GM12864 (cell line): ENCODE measurements at regions not wholly inside any gene's neighbourhood (a gene's known extent, or its start where the extent isn't known, plus 50 kb on each side); places are given as distances from the start of the nearest gene placed in this dataset.

ENCODE experiments used
- DNase-seq: peaks from one replicate; pipeline ENCODE4 v3.0.0-alpha.2; 2011; ENCODE audit warnings: low read depth
- H3K4me3 ChIP-seq: 2 replicates; pipeline ENCODE4 v1.5.1; 2011; ENCODE audit warnings: mild to moderate bottlenecking, low read depth, low read length, control low read depth
- TF ChIP-seq, protein P1 (sequence below): IDR thresholded peaks from 2 replicates; pipeline ENCODE4 v1.5.1; 2011; ENCODE audit warnings: low read depth, mild to moderate bottlenecking, moderate library complexity, low read length, control low read depth, inconsistent platforms; ENCODE audit errors: missing control alignments

DNA sequence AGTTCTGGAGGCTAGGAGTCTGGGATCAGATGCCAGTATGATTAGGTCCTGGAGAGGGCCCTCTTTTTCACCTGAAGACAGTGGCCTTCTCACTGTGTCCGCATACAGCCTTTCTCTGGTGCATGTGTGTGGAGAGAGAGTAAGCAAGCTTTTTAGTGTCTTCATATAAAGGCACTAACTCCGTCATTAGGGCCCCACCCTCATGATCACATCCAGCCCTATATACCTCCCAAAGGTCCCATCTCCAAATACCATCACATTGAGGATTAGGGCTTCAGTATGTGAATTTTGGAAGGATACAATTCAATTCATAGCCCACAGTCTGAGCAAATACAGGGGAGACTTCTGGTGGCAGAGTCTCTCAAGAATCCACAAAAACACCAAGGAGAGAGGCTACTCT, 176.6 kb downstream of the BACH1 start:
- TF ChIP-seq, protein P1, sequence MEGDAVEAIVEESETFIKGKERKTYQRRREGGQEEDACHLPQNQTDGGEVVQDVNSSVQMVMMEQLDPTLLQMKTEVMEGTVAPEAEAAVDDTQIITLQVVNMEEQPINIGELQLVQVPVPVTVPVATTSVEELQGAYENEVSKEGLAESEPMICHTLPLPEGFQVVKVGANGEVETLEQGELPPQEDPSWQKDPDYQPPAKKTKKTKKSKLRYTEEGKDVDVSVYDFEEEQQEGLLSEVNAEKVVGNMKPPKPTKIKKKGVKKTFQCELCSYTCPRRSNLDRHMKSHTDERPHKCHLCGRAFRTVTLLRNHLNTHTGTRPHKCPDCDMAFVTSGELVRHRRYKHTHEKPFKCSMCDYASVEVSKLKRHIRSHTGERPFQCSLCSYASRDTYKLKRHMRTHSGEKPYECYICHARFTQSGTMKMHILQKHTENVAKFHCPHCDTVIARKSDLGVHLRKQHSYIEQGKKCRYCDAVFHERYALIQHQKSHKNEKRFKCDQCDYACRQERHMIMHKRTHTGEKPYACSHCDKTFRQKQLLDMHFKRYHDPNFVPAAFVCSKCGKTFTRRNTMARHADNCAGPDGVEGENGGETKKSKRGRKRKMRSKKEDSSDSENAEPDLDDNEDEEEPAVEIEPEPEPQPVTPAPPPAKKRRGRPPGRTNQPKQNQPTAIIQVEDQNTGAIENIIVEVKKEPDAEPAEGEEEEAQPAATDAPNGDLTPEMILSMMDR = no peak
- DNase-seq = no peak

DNA sequence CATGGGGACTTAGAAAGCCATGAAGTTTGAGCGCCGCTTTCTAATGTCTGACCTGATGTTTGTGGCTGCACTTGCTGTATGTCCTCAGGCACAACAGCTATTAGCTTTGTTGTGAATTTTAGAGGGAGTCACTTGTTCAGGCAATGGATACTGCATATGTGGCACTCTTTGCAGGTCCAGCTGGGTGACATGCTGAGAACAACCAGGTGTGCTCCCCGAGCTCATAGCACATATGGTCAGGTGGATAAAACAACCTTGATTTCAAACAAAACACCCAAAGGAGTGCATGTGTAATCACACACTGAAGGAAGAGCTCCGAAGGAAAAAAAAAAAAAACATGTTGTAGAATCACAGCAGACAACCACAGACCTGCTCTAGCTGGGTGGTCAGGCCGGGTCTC, 178.6 kb downstream of the BACH1 start:
- no peak for DNase-seq
- no peak overlapping the region for H3K4me3 ChIP-seq
- TF ChIP-seq, protein P1 = no peak

More for the DNA sequence above, 176.6 kb downstream of the BACH1 start:
- no peak overlapping the region for H3K4me3 ChIP-seq

DNA sequence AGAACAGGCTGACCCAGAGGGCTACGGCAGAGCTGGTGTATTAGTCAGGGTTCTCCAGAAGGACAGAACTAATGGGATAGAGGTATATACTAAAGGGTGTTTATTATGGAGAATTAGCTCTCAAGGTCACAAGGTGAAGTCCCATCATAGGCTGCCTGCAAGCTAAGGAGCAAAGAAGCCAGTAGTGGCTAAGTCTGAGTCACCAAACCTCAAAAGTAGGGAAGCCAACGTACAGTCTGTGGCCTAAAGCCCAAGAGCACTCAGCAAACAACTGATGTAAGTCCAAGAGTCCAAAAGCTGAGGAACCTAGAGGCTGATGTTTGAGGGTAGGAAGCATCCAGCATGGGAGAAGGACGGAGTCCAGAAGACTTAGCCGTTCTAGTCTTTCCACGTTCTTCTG, 179.2 kb downstream of the BACH1 start:
- DNase-seq = no peak
- TF ChIP-seq, protein P1 = no peak
- H3K4me3 ChIP-seq = no peak overlapping the region

DNA sequence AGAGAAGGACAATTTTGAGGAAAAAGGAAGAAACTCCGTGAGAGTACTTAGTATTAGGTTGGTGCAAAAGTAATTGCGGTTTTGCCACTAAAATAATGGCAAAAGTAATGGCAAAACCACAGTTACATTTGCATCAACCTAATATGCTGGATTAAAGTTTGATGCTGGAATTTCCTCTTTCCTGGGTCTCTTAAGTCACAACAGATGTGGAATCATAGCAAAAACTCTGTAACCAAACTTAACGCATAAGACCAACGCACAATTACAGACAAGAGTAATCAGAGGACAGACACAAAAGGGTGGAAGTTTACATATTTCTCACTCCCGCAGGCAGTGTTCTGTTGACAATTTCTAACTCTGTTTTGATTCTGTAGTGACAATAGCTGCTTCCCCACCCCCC, 182.4 kb downstream of the BACH1 start:
- TF ChIP-seq, protein P1 = no peak
- H3K4me3 ChIP-seq = no peak overlapping the region
- no peak for DNase-seq

DNA sequence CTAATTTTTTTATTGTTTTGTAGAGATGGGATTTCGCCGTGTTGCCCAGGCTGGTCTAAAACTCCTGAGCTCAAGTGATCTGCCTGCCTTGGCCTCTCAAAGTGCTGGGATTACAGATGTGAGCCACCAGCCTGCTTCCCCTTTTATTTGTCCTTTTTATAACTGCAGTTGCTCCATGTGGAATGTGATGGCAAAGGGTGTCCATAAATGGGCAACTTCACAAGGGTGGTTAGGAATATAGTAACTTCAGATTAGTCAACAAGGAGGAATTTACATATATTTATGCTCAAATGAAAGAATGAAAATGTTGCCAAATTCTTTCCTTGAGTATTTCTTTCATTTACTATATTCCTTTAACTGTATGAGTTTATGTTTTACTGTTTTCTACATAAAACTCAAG, 182.9 kb downstream of the BACH1 start:
- no peak for DNase-seq
- TF ChIP-seq, protein P1 = no peak
- no peak overlapping the region for H3K4me3 ChIP-seq

DNA sequence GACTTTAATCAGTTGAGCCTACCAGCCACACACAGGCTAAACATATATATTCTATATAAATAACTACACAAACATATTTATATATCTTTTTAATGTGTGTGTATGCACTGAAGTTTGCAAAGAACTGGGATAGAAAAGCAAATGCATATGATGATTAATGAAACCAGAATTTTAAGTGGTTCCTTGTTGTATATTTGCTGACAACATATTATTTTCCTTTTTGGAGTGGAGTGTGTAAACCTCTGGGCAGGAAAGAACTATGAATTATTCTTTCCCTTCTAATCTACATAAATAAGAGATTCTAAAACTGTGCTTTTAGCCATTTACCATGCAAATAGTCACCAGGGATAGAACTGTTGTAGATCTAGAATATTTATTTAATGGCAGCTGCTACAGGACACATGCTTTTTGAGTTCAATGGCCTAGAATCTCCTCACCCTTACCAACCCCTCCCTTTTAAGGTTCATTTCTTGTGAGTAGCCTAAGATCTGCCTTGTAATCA, 187.6 kb downstream of the BACH1 start:
- no peak overlapping the region for H3K4me3 ChIP-seq
- no peak for DNase-seq
- TF ChIP-seq, protein P1 = no peak
